ENCODE measurements at regions not wholly inside any gene's neighbourhood (a gene's known extent, or its start where the extent isn't known, plus 50 kb on each side); places are given as distances from the start of the nearest gene placed in this dataset.

DNA sequence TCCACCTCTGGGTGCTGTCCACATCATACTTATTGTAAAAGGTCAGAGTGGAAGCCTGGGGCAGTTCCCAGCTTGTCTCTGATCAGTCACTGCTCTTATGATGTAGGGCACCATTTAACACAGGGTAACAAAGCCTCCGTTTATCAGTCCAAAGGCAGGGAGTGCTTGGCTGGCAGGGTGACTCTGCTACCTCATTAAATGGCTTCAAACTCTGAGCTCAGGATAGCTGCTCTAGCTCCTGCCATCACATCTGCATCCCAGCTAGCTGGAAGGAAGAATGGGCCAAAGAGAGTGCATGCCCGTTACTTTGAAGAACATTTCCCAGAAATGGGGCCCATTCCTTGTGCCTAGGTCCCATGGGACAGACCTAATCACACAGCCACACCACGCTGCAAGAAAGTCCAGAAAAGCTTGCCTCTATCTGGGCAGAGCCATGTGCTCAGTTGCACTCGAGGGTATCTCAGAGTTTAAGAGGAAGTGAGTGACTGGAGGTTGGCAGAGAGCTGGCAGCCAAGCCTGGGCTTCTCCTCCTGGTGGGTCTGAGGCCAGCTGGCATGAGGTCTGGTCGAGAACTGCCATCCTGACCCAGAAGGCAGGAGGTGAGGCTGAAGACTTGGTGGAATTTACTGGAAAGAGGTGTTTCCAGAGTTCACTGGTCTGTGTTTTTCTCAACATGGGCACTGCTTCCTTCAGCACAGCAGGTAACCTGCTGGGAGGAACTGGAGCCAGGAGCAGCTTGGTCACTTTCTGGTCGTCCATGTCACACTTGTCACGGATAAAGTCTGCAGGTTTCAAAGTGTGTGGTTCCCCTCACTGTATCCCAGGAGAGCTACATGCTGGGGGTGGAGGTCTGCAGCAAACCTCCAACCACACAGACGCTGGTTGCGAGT is 935.7 kb downstream of the BRD1 start:
- TF ChIP-seq, protein P1, sequence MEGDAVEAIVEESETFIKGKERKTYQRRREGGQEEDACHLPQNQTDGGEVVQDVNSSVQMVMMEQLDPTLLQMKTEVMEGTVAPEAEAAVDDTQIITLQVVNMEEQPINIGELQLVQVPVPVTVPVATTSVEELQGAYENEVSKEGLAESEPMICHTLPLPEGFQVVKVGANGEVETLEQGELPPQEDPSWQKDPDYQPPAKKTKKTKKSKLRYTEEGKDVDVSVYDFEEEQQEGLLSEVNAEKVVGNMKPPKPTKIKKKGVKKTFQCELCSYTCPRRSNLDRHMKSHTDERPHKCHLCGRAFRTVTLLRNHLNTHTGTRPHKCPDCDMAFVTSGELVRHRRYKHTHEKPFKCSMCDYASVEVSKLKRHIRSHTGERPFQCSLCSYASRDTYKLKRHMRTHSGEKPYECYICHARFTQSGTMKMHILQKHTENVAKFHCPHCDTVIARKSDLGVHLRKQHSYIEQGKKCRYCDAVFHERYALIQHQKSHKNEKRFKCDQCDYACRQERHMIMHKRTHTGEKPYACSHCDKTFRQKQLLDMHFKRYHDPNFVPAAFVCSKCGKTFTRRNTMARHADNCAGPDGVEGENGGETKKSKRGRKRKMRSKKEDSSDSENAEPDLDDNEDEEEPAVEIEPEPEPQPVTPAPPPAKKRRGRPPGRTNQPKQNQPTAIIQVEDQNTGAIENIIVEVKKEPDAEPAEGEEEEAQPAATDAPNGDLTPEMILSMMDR (IDR thresholded peaks at IDR 0.05) = no peak
- TF ChIP-seq POLR2A (IDR thresholded peaks at IDR 0.05) (no peak), EP300 (IDR thresholded peaks at IDR 0.05) (no peak)

Measured in tibial nerve (tissue), 4 donors.